Erythroblast (primary cell): ENCODE measurements at regions not wholly inside any gene's neighbourhood (a gene's known extent, or its start where the extent isn't known, plus 50 kb on each side); places are given as distances from the start of the nearest gene placed in this dataset.

ENCODE experiments used
- GATA1 ChIP-seq: IDR thresholded peaks from 2 replicates; pipeline ENCODE4 v1.6.1; 2011; ENCODE audit warnings: low read depth, mild to moderate bottlenecking, control low read depth, low read length, moderate library complexity
- POLR2A ChIP-seq: IDR thresholded peaks from 2 replicates; pipeline ENCODE4 v1.6.1; 2011; ENCODE audit warnings: mild to moderate bottlenecking, low read length

DNA sequence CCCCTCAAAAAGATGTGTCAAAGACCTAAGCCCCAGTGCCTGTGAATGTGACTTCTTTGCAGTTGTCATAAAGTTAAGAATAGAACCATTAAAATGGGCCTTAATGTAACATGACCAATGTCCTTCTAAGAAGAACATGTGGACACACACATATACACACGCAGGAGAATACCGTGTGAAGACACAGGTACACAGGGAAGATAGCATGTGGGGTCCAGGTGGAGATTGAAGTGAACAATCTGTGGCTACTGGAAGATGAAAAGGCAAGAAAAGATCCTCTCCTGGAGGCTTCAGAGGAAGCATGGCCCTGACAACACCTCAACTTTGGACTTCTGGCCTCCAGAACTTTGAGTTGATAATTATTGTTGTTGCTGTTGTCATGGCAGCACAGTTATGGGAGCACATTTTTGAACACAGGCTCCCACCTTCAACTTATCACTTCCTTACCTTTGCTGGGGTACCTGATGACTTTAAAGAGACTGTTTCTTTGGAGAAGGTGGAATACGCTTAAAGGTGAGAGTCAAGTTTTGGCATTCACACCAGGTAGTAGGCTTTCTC lies 123.5 kb upstream of the ADCY2 start:
- TF ChIP-seq POLR2A, result no peak
- TF ChIP-seq GATA1, result no peak
